ENCODE measurements at regions not wholly inside any gene's neighbourhood (a gene's known extent, or its start where the extent isn't known, plus 50 kb on each side); places are given as distances from the start of the nearest gene placed in this dataset.
A peak's percentile ranks its signal among the peaks of the same experiment; 100 is the strongest.

- H3K27me3 ChIP-seq (replicated peaks in 1 of 4; ENCODE audit: control insufficient read depth in 3 of 4, extremely low read depth in 1 of 4, insufficient read depth in 3 of 4, low read length in 3 of 4), result 0 out of 7 replicates have a peak, but pooled peaks cover 0 to 2% (median 0%) of the 10 kb centered on the region in 4 experiments
- peaks cover 0 to 4% (median 3%) of the 10 kb centered on the region in 4 experiments; a peak in 4 of 7 replicates for H3K4me1 ChIP-seq (replicated peaks in 1 of 4; ENCODE audit: control insufficient read depth in 3 of 4, insufficient read depth in 4 of 4, low read length in 3 of 4)
- no peak overlapping the region; a peak in 1 of 4 replicates for H3K4me2 ChIP-seq (ENCODE audit: insufficient read depth in 1 of 2, low read depth in 2 of 2, low read length in 2 of 2)
- no peak overlapping the region for H4K5ac ChIP-seq (ENCODE audit: insufficient read length, low read depth, low read length)
- H3K9me3 ChIP-seq (ENCODE audit: insufficient read depth in 2 of 2, low read depth in 1 of 2, low read length in 1 of 2), result no peaks in the 10 kb centered on the region
- H2BK5ac ChIP-seq (ENCODE audit: low read depth, low read length), result no peak overlapping the region
- H3K79me2 ChIP-seq (ENCODE audit: control insufficient read depth in 1 of 2, insufficient read depth in 2 of 2, low read length in 2 of 2), result no peaks in the 10 kb centered on the region
- POLR2A ChIA-PET (ENCODE audit: partially characterized antibody), result no interaction called here
- no peak overlapping the region for H2BK120ac ChIP-seq (replicated peaks; ENCODE audit: low read depth, low read length)
- no peak overlapping the region for H3K14ac ChIP-seq (ENCODE audit: insufficient read length)
- DNase-seq (ENCODE audit: low read depth in 1 of 2, low spot score in 2 of 2), result no peak
- H3K23me2 ChIP-seq (ENCODE audit: low read depth, low read length), result no peaks in the 10 kb centered on the region
- no peak overlapping the region for H3K56ac ChIP-seq (replicated peaks; ENCODE audit: insufficient read length, low read depth, low read length)
- H2BK12ac ChIP-seq (ENCODE audit: low read depth, low read length), result no peak overlapping the region
- H2AFZ ChIP-seq (ENCODE audit: low read length), result no peak overlapping the region
- 81% methylated on average over 4 of the region's 4 CpGs; no CpG with 5 or more reads in 1 of the 2 experiments for WGBS, 2 experiments (ENCODE audit: extremely low coverage in 1 of 2, insufficient coverage in 1 of 2, insufficient read length in 1 of 2, insufficient replicate concordance in 2 of 2, low coverage in 1 of 2, low lambda C conversion rate in 2 of 2, missing lambda C conversion rate in 1 of 2)
- no peak overlapping the region for H3K23ac ChIP-seq (ENCODE audit: insufficient read length)
- CTCF ChIA-PET (ENCODE audit: partially characterized antibody), result interaction anchor here (0.7 to 1.8 kb wide), 6 partner anchors 10 to 1598 kb away, joined by 3 to 6 read pairs (median 4); no protein-coding TSS in a partner anchor
- no peak overlapping the region for H2BK15ac ChIP-seq (ENCODE audit: low read length)
- H3K18ac ChIP-seq (ENCODE audit: extremely low read depth, low read length), result no peak overlapping the region
- FAIRE-seq, result no peak
- no peak overlapping the region for H4K91ac ChIP-seq (replicated peaks; ENCODE audit: insufficient read length, low read length)
- H3K4ac ChIP-seq (replicated peaks; ENCODE audit: insufficient read length, low read depth, low read length), result no peak overlapping the region
- H3K36me3 ChIP-seq (ENCODE audit: control insufficient read depth in 2 of 4, insufficient read depth in 4 of 4, low read length in 3 of 4), result no peaks in the 10 kb centered on the region
- H4K8ac ChIP-seq (ENCODE audit: extremely low read depth, insufficient read depth, low read length), result no peak overlapping the region
- H2BK20ac ChIP-seq (ENCODE audit: low read length), result no peak overlapping the region
- no peak for TF ChIP-seq MAX (IDR thresholded peaks at IDR 0.05)
- no peak for TF ChIP-seq JUND (IDR thresholded peaks at IDR 0.05; ENCODE audit: low read length)
- peak; percentile 68; the same call in 1 of the 2 replicates for TF ChIP-seq KDM1A (IDR thresholded peaks at IDR 0.05; ENCODE audit: borderline replicate concordance, low read length)
- TF ChIP-seq E2F6 (IDR thresholded peaks at IDR 0.05), result no peak
- TF ChIP-seq SIN3A (conservative IDR thresholded peaks at IDR 0.05 in 1 of 2, IDR thresholded peaks at IDR 0.05 in 1 of 2; ENCODE audit: low read depth in 1 of 2, low read length in 2 of 2), result no peak
- H4K20me1 ChIP-seq (replicated peaks in 1 of 2; ENCODE audit: control insufficient read depth in 1 of 2, insufficient read depth in 2 of 2, low read length in 2 of 2), result no peaks in the 10 kb centered on the region
- no peak overlapping the region for H3K4me3 ChIP-seq (ENCODE audit: extremely low read depth in 1 of 4, insufficient read depth in 2 of 4, low read depth in 3 of 4, low read length in 4 of 4)
- no peak overlapping the region for H3K9ac ChIP-seq (replicated peaks in 1 of 4; ENCODE audit: extremely low read depth in 1 of 4, low read depth in 3 of 4, low read length in 3 of 4)
- no peak overlapping the region for H2AK5ac ChIP-seq (ENCODE audit: low read depth, low read length)
- no peak overlapping the region for H3K27ac ChIP-seq (ENCODE audit: low read depth, low read length)
- no peaks in the 10 kb centered on the region for H3K79me1 ChIP-seq (ENCODE audit: low read depth, low read length)
These were observed 99.9 kb downstream of the ALDH8A1 start for GRCh38 chr6:134849920-134850447.
